Panc1 (cell line): ENCODE measurements at regions not wholly inside any gene's neighbourhood (a gene's known extent, or its start where the extent isn't known, plus 50 kb on each side); places are given as distances from the start of the nearest gene placed in this dataset.
A peak's percentile ranks its signal among the peaks of the same experiment; 100 is the strongest.

Source experiments
- ATAC-seq: fragments of 200-7000 bp; cut with Tn5 transposase; 2 replicates; pipeline ENCODE4 v1.9.1; 2020; ENCODE audit warnings: mild to moderate bottlenecking, moderate library complexity
- BruUV-seq: library from RNA; stranded (reverse); fragments of 400-500 nt; replicated peaks from 2 replicates; lab custom pipeline; 2021; lab: Mats Ljungman, UMichigan
- CTCF ChIA-PET: fragments of 300-600 bp; sonication (Branson Sonifier 250); formaldehyde crosslinking; loops from one replicate; lab custom pipeline; 2022; ENCODE audit warnings: antibody characterized with exemption; lab: Charles Lee
- POLR2A ChIA-PET: fragments of 300-600 bp; sonication (Branson Sonifier 250); formaldehyde crosslinking; loops from one replicate; lab custom pipeline; 2022; ENCODE audit warnings: antibody characterized with exemption; lab: Charles Lee
- DNase-seq: peaks from one replicate; pipeline ENCODE4 v3.0.0-alpha.2; 2010; ENCODE audit warnings: low read depth, low spot score
- H3K27ac ChIP-seq: 2 replicates; pipeline ENCODE4 v1.5.1; 2011; ENCODE audit warnings: mild to moderate bottlenecking, low read length, inconsistent platforms
- H3K27me3 ChIP-seq: fragments of 200-500 bp; sonication (Bioruptor generic); 2 replicates; pipeline ENCODE4 v1.6.0; 2014; ENCODE audit warnings: low read length, inconsistent platforms; ENCODE audit not compliant: control insufficient read depth, insufficient read depth
- H3K36me3 ChIP-seq: fragments of 200-500 bp; sonication (Bioruptor generic); 2 replicates; pipeline ENCODE4 v1.5.1; 2014; ENCODE audit warnings: inconsistent platforms, mild to moderate bottlenecking, low read length, moderate library complexity; ENCODE audit not compliant: control insufficient read depth, insufficient read depth
- H3K4me1 ChIP-seq: 2 replicates; pipeline ENCODE4 v1.5.1; 2011; ENCODE audit warnings: inconsistent platforms, mild to moderate bottlenecking, low read length, moderate library complexity; ENCODE audit not compliant: control insufficient read depth, insufficient read depth
- H3K4me3 ChIP-seq, 2 experiments: 2 replicates each; pipeline ENCODE4 v1.5.1; 2011 to 2012; ENCODE audit warnings: low read depth in 2 of 2, low read length in 2 of 2, mild to moderate bottlenecking in 2 of 2, inconsistent platforms in 1 of 2, moderate library complexity in 1 of 2
- H3K9me3 ChIP-seq: fragments of 200-500 bp; sonication (Bioruptor generic); 2 replicates; pipeline ENCODE4 v1.5.1; 2014; ENCODE audit warnings: low read depth, mild to moderate bottlenecking, inconsistent platforms, low read length, moderate library complexity; ENCODE audit not compliant: control insufficient read depth, insufficient read depth
- POLR2AphosphoS5 ChIP-seq: IDR thresholded peaks from 2 replicates; pipeline ENCODE4 v1.6.1; 2012; ENCODE audit warnings: mild to moderate bottlenecking, low read depth, low read length, moderate library complexity
- SIN3A ChIP-seq: IDR thresholded peaks from 2 replicates; pipeline ENCODE4 v1.6.1; 2012; ENCODE audit warnings: low read depth, mild to moderate bottlenecking, low read length, moderate library complexity, borderline replicate concordance; ENCODE audit not compliant: insufficient read depth
- TCF7L2 ChIP-seq: IDR thresholded peaks from 2 replicates; pipeline ENCODE4 v1.6.1; 2011; ENCODE audit warnings: mild to moderate bottlenecking, low read depth, low read length, inconsistent platforms
- in situ Hi-C: cut with HindIII; loops from 2 replicates; pipeline ENCODE4 v1.10.0; 2016; ENCODE audit warnings: low sequenced_read_pairs, low pct_unique_long_range_greater_than_20kb
- intact Hi-C: fragments of 100-400 bp; cut with micrococcal nuclease; formaldehyde crosslinking; loops from one replicate; pipeline ENCODE4 v1.10.0; 2022; ENCODE audit not compliant: unreplicated experiment
- TF ChIP-seq, protein P1 (sequence below): fragments of 450-650 bp; IDR thresholded peaks from 2 replicates; pipeline ENCODE4 v1.5.1; 2017; ENCODE audit warnings: mild to moderate bottlenecking
- TF ChIP-seq, protein P2 (sequence below), 2 experiments: IDR thresholded peaks; 2 replicates each; pipeline ENCODE4 v1.6.1; 2011 to 2012; ENCODE audit warnings: low read depth in 2 of 2, control low read depth in 1 of 2, low read length in 1 of 2, mild to moderate bottlenecking in 1 of 2, moderate library complexity in 1 of 2; ENCODE audit not compliant: insufficient read depth in 1 of 2

DNA sequence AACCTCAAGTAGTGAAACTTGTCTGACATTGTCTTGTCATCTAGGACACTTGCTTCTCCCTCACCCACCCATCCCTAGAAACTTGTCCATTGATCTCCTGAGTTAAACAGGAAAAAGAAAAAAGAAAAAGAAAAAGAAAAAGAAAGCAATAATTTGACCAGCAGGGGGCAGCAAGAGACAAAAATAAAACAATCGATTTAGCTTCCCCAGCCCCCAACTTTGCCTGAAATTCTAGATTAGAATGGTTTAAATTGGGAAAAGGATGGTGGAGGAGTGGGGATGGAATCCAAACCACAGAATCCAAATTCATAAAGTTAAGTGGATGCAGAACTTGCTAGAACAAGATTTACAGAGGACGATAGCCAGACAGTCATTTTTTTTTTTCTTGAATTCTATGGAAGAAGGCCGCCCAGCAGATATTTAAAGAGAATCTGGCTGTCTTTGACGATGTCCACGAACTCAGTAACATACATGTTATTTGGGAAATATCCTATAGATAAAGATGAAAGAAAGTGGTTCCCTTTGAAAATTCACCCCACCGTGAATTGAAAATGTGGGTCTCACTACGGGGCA lies 282.9 kb downstream of the USP46 start:
- H3K36me3 ChIP-seq: no peaks in the 10 kb centered on the region
- no peak for ATAC-seq
- in situ Hi-C loops (no loop called here), intact Hi-C loops (loop anchor here (2.0 kb wide), 2 partner anchors 289 to 607 kb away; no protein-coding TSS in a partner anchor)
- no peaks in the 10 kb centered on the region for H3K27me3 ChIP-seq
- no peak overlapping the region for H3K27ac ChIP-seq
- CTCF ChIA-PET: no interaction called here
- TF ChIP-seq POLR2AphosphoS5 (no peak), SIN3A (no peak)
- TF ChIP-seq, protein P1, sequence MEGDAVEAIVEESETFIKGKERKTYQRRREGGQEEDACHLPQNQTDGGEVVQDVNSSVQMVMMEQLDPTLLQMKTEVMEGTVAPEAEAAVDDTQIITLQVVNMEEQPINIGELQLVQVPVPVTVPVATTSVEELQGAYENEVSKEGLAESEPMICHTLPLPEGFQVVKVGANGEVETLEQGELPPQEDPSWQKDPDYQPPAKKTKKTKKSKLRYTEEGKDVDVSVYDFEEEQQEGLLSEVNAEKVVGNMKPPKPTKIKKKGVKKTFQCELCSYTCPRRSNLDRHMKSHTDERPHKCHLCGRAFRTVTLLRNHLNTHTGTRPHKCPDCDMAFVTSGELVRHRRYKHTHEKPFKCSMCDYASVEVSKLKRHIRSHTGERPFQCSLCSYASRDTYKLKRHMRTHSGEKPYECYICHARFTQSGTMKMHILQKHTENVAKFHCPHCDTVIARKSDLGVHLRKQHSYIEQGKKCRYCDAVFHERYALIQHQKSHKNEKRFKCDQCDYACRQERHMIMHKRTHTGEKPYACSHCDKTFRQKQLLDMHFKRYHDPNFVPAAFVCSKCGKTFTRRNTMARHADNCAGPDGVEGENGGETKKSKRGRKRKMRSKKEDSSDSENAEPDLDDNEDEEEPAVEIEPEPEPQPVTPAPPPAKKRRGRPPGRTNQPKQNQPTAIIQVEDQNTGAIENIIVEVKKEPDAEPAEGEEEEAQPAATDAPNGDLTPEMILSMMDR: peak; percentile 63; the same call in 1 of the 2 replicates
- H3K4me3 ChIP-seq: no peak overlapping the region
- H3K4me1 ChIP-seq: no peaks in the 10 kb centered on the region
- BruUV-seq: no TSS peak
- POLR2A ChIA-PET: no interaction called here
- no peaks in the 10 kb centered on the region for H3K9me3 ChIP-seq
- peak; percentile 12 for DNase-seq

DNA sequence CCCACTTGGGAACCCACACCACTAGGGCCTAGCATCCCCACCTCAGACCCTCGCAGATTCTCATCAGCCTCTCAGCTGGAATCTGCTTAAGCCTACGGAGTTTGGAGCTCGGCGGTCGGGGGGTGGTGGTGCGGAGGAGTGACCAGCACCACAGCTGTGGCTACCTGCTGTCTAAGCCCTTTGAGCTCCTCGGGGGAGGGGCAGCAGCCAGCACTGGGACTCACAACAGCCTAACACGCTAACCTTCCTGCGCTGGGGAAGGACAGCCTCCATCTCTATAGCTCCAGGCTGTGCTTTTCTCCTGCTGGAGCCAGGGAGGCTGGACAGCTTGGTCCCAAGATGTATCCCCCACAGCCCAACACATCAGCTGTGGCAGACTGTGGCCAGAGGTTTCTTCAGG lies 281.5 kb downstream of the USP46 start:
- ChIA-PET CTCF (no interaction called here), POLR2A (no interaction called here)
- H3K4me3 ChIP-seq: no peak overlapping the region
- H3K36me3 ChIP-seq: no peaks in the 10 kb centered on the region
- no peaks in the 10 kb centered on the region for H3K9me3 ChIP-seq
- no peak for DNase-seq
- H3K27me3 ChIP-seq: no peaks in the 10 kb centered on the region
- no peaks in the 10 kb centered on the region for H3K4me1 ChIP-seq
- no peak for ATAC-seq
- TF ChIP-seq TCF7L2 (no peak), SIN3A (no peak), POLR2AphosphoS5 (no peak)
- TF ChIP-seq, protein P2, sequence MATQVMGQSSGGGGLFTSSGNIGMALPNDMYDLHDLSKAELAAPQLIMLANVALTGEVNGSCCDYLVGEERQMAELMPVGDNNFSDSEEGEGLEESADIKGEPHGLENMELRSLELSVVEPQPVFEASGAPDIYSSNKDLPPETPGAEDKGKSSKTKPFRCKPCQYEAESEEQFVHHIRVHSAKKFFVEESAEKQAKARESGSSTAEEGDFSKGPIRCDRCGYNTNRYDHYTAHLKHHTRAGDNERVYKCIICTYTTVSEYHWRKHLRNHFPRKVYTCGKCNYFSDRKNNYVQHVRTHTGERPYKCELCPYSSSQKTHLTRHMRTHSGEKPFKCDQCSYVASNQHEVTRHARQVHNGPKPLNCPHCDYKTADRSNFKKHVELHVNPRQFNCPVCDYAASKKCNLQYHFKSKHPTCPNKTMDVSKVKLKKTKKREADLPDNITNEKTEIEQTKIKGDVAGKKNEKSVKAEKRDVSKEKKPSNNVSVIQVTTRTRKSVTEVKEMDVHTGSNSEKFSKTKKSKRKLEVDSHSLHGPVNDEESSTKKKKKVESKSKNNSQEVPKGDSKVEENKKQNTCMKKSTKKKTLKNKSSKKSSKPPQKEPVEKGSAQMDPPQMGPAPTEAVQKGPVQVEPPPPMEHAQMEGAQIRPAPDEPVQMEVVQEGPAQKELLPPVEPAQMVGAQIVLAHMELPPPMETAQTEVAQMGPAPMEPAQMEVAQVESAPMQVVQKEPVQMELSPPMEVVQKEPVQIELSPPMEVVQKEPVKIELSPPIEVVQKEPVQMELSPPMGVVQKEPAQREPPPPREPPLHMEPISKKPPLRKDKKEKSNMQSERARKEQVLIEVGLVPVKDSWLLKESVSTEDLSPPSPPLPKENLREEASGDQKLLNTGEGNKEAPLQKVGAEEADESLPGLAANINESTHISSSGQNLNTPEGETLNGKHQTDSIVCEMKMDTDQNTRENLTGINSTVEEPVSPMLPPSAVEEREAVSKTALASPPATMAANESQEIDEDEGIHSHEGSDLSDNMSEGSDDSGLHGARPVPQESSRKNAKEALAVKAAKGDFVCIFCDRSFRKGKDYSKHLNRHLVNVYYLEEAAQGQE (IDR thresholded peaks at IDR 0.05; ENCODE audit: insufficient read depth in 1 of 2, low read depth in 2 of 2, low read length in 1 of 2): no peak
- TF ChIP-seq, protein P1: no peak
- intact Hi-C loops (loop anchor here (2.0 kb wide), 2 partner anchors 287 to 605 kb away; no protein-coding TSS in a partner anchor), in situ Hi-C loops (no loop called here)
- H3K27ac ChIP-seq: no peak overlapping the region
- no TSS peak for BruUV-seq
